HG03432 (cell line): ENCODE measurements at regions not wholly inside any gene's neighbourhood (a gene's known extent, or its start where the extent isn't known, plus 50 kb on each side); places are given as distances from the start of the nearest gene placed in this dataset.

Experiments used
- ATAC-seq: cut with Tn5 transposase; IDR thresholded peaks from one replicate; pipeline ENCODE4 v1.9.1; 2021; ENCODE audit warnings: mild to moderate bottlenecking, moderate library complexity; ENCODE audit not compliant: unreplicated experiment

GRCh38 chr10:83352588-83352987 is 786.7 kb upstream of the GHITM start:
- ATAC-seq = no peak

DNA sequence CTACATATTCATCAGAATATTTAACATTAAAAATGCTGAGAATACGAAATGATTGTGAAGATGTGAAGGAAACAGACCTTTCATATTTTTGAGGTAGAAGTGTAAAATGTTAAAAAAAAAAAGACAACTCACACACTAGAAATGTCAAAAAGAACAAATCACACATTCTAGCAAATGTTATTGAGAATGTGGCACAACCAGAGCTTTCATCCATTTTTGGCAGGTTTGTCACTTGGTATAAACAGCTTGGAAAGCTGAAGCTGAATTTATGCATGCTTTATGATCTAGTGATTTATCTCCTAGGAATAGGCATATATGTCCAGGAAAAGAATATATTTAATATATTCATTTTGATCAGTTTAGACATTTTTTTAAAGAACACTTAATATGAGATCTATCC is 784.9 kb upstream of the GHITM start:
- no peak for ATAC-seq

DNA sequence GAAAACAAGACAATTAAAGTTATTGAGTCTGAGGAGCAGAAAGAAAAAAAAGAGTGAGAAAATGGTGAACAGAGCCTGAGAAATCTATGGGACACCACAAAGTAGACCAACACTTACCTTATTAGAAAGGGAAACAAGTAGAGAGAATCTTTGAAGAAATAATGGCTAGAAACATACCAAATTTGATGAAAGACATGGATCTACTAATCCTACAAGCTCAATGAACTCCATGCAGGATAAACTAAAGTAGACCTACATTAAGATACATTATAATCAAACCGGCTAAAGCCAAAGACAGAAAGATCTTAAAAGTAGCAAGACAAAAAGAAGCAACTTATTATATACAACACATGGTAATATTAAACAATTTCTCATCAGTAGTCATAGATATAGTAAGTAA is 782.3 kb upstream of the GHITM start:
- ATAC-seq = no peak

DNA sequence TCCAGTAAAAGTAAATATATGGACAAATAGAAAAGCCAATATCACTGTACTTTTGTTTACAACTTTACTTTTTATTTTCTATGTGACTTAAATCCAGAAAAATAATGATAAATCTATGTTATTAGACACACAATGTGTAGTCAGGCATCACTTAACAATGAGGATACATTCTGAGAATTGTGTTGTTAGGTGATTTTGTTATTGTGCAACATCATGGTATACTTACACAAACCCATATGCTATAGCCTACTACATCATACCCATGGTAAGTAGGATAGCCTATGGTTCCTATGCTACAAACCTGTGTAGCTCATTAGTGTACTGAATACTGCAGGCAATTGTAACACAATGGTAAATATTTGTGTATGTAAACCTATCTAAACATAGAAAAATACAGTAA is 781.7 kb upstream of the GHITM start:
- no peak for ATAC-seq

GRCh38 chr10:83367036-83367435 is 772.3 kb upstream of the GHITM start:
- ATAC-seq = no peak

- ATAC-seq = no peak
Measured at GRCh38 chr10:83371696-83372490, 767.4 kb upstream of the GHITM start.

DNA sequence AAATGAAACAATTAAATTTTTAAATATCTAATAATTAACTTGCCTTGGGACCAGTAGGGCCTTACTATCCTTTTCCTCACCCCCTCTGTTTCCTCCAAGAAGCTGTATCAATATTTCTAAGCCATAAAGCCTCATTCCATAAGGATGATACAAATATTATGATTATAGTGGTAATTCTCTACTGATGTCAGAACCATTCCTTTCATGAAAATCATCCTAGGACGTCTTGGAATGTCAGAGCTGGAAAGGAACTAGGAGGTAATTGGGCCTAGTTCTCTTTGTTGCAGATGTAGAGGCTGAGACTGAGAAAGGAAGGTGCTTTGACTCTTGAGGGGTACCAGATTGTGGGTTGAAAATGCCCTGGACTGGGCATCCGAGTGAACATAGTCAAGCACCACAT is 766.7 kb upstream of the GHITM start:
- ATAC-seq = no peak

GRCh38 chr10:83373671-83374070 is 765.6 kb upstream of the GHITM start:
- ATAC-seq = no peak

- no peak for ATAC-seq
Measured at GRCh38 chr10:83374741-83375140, 764.6 kb upstream of the GHITM start.

- ATAC-seq = no peak
Measured at GRCh38 chr10:83375274-83375673, 764.0 kb upstream of the GHITM start.

DNA sequence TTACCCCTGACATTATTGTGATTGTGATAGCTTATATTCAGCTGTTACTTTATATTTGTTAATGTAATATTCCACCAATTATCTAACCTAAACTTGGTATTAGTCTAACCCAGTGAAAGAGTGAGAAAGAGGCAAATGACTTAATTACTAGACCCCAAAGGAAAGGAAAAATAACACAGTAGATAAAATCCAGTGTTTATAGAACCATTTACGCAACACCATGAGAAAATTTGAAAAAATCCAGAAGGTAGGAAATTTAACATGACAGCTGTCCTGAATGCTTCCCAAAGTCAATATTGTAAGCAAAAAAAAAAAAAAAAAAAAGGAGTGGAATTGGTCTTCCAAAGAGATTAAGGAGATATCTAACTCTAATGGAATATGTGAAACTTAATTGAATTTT is 741.5 kb upstream of the GHITM start:
- no peak for ATAC-seq

DNA sequence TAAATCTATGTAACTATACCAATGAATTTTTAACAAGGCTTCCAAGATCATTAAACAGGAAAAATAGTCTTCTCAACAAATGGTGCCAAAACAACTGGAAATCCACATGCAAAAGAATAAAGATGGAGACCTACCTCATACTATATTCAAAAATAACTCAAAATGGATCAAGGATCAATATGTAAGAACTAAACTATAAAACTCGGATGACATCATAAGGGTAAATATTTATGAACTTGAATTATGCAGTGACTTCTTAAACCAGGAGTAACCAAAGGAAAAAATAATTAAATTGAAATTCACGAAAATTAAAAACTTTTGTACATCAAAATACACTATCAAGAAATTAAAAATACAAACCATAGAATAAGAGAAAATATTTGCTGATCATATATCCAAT is 728.7 kb upstream of the GHITM start:
- ATAC-seq = no peak

GRCh38 chr10:83425306-83425705 is 714.0 kb upstream of the GHITM start:
- no peak for ATAC-seq

GRCh38 chr10:83427101-83427500 is 712.2 kb upstream of the GHITM start:
- ATAC-seq = no peak

GRCh38 chr10:83432261-83433045 is 706.9 kb upstream of the GHITM start:
- no peak for ATAC-seq

GRCh38 chr10:83433705-83434104 is 705.6 kb upstream of the GHITM start:
- no peak for ATAC-seq

GRCh38 chr10:83448013-83448412 is 691.3 kb upstream of the GHITM start:
- ATAC-seq = no peak

GRCh38 chr10:83458611-83459010 is 680.7 kb upstream of the GHITM start:
- no peak for ATAC-seq

DNA sequence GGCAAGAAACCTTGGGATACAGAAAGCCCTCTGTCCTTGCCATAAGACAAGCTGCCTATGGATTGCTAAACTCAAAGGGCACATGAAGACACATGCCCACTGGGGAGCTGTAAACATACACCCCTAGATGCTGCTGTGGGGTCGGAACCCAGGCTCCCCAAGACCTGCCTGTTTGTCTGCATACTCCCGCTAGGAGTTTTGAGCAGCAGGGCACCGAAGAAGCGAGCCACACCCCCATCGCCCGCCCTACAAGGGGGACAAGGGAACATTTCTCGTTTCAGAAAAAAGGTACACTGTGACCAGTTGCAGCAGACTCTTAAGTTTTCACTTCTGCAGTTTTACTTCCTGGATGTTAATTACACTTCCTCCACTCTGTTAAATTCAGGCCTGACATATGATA is 680.2 kb upstream of the GHITM start:
- ATAC-seq = no peak

- ATAC-seq = no peak
Measured at GRCh38 chr10:83469728-83470331, 669.5 kb upstream of the GHITM start.

GRCh38 chr10:83476211-83476610 is 663.1 kb upstream of the GHITM start:
- ATAC-seq = no peak

- no peak for ATAC-seq
Measured at GRCh38 chr10:83489161-83489560, 650.1 kb upstream of the GHITM start.
